Liver (tissue), 8 donors: ENCODE measurements at regions not wholly inside any gene's neighbourhood (a gene's known extent, or its start where the extent isn't known, plus 50 kb on each side); places are given as distances from the start of the nearest gene placed in this dataset.

ENCODE experiments used
- DNase-seq: peaks from one replicate; pipeline ENCODE4 v3.0.0-alpha.2; 2017; ENCODE audit warnings: low spot score
- H3K27ac ChIP-seq, 2 donors: one replicate each; pipeline ENCODE4 v1.7.0; 2013; ENCODE audit warnings: inconsistent platforms in 2 of 2, low read length in 2 of 2, control low read depth in 1 of 2, low read depth in 1 of 2, mild to moderate bottlenecking in 1 of 2
- H3K27me3 ChIP-seq, 4 donors: one replicate each; pipeline versions ENCODE4 v1.6.1 to v1.7.0; 2013; ENCODE audit warnings: low read length in 3 of 4, inconsistent platforms in 1 of 4, mild to moderate bottlenecking in 1 of 4, moderate library complexity in 1 of 4; ENCODE audit not compliant: control insufficient read depth in 4 of 4, insufficient read depth in 4 of 4
- H3K36me3 ChIP-seq, 4 donors: one replicate each; pipeline versions ENCODE4 v1.6.1 to v1.7.0; 2013; ENCODE audit warnings: low read length in 3 of 4, mild to moderate bottlenecking in 3 of 4, low read depth in 1 of 4, moderate library complexity in 1 of 4; ENCODE audit not compliant: control insufficient read depth in 4 of 4, insufficient read depth in 3 of 4
- H3K4me1 ChIP-seq, 4 donors: one replicate each; pipeline versions ENCODE4 v1.6.1 to v1.7.0; 2013; ENCODE audit warnings: low read length in 3 of 4, mild to moderate bottlenecking in 3 of 4, moderate library complexity in 1 of 4; ENCODE audit not compliant: control insufficient read depth in 4 of 4, insufficient read depth in 4 of 4
- H3K4me3 ChIP-seq, 3 donors: one replicate each; pipeline versions ENCODE4 v1.6.1 to v1.7.0; 2013; ENCODE audit warnings: low read length in 3 of 3, control low read depth in 1 of 3, low read depth in 1 of 3, mild to moderate bottlenecking in 1 of 3
- H3K9ac ChIP-seq, 2 donors: one replicate each; pipeline ENCODE4 v1.7.0; 2013; ENCODE audit warnings: low read length in 2 of 2, mild to moderate bottlenecking in 2 of 2, moderate library complexity in 2 of 2, control low read depth in 1 of 2, low read depth in 1 of 2
- H3K9me3 ChIP-seq, 4 donors: one replicate each; pipeline versions ENCODE4 v1.6.1 to v1.7.0; 2013; ENCODE audit warnings: low read length in 3 of 4; ENCODE audit not compliant: control insufficient read depth in 4 of 4
- CTCF ChIP-seq: fragments of 150-350 bp; IDR thresholded peaks from 2 replicates; pipeline ENCODE4 v1.5.1; 2017; ENCODE audit warnings: improper control_type of control experiment, low read depth, low read length; ENCODE audit not compliant: missing input control
- EGR1 ChIP-seq, 2 donors: IDR thresholded peaks; 2 replicates each; pipeline ENCODE4 v1.6.1; 2016 to 2018; ENCODE audit warnings: antibody characterized with exemption in 2 of 2, low read depth in 2 of 2
- FOXA1 ChIP-seq: IDR thresholded peaks from 2 replicates; pipeline ENCODE4 v1.6.1; 2016; ENCODE audit warnings: antibody characterized with exemption
- FOXA2 ChIP-seq: IDR thresholded peaks from 2 replicates; pipeline ENCODE4 v1.6.1; 2016; ENCODE audit warnings: antibody characterized with exemption
- GABPA ChIP-seq, 2 donors: IDR thresholded peaks in 1 of 2; conservative IDR thresholded peaks in 1 of 2; 2 replicates each; pipeline ENCODE4 v1.6.1; 2016; ENCODE audit warnings: antibody characterized with exemption in 2 of 2, mild to moderate bottlenecking in 1 of 2, moderate library complexity in 1 of 2
- HNF4A ChIP-seq, 2 donors: conservative IDR thresholded peaks; 2 replicates each; pipeline ENCODE4 v1.6.1; 2016; ENCODE audit warnings: antibody characterized with exemption in 2 of 2, mild to moderate bottlenecking in 2 of 2
- HNF4G ChIP-seq: IDR thresholded peaks from 2 replicates; pipeline ENCODE4 v1.6.1; 2016; ENCODE audit warnings: antibody characterized with exemption
- JUND ChIP-seq, 2 donors: IDR thresholded peaks; 2 replicates each; pipeline ENCODE4 v1.6.1; 2016; ENCODE audit warnings: antibody characterized with exemption in 2 of 2
- MAX ChIP-seq: IDR thresholded peaks from 2 replicates; pipeline ENCODE4 v1.6.1; 2016; ENCODE audit warnings: antibody characterized with exemption
- NR2F2 ChIP-seq: IDR thresholded peaks from 2 replicates; pipeline ENCODE4 v1.6.1; 2016; ENCODE audit warnings: antibody characterized with exemption
- REST ChIP-seq: IDR thresholded peaks from 2 replicates; pipeline ENCODE4 v1.6.1; 2016; ENCODE audit warnings: antibody characterized with exemption, mild to moderate bottlenecking
- RXRA ChIP-seq, 2 donors: IDR thresholded peaks; 2 replicates each; pipeline ENCODE4 v1.6.1; 2017 to 2018; ENCODE audit warnings: antibody characterized with exemption in 2 of 2, mild to moderate bottlenecking in 1 of 2
- SP1 ChIP-seq: IDR thresholded peaks from 2 replicates; pipeline ENCODE4 v1.6.1; 2018; ENCODE audit warnings: antibody characterized with exemption, mild to moderate bottlenecking
- TAF1 ChIP-seq: conservative IDR thresholded peaks from 2 replicates; pipeline ENCODE4 v1.6.1; 2016; ENCODE audit warnings: antibody characterized with exemption, mild to moderate bottlenecking
- YY1 ChIP-seq: IDR thresholded peaks from 2 replicates; pipeline ENCODE4 v1.6.1; 2016; ENCODE audit warnings: antibody characterized with exemption, mild to moderate bottlenecking
- ZBTB33 ChIP-seq: IDR thresholded peaks from 2 replicates; pipeline ENCODE4 v1.6.1; 2016; ENCODE audit warnings: antibody characterized with exemption
- WGBS: extraction: QIAGEN DNeasy Blood & Tissue Kit; methylation state at CpG from one replicate; pipeline ENCODE4 v1.1.7; 2013; 5-methylcytosine and 5-hydroxymethylcytosine counted together
- donor health status: healthy.
- donor health status: healthy.
- donor health status: healthy.
- donor health status: healthy.
- donor health status: healthy.

GRCh38 chr6:19749722-19750121 lies 87.4 kb upstream of the ID4 start:
- no peak for TF ChIP-seq CTCF
- no peak for TF ChIP-seq FOXA1
- TF ChIP-seq JUND (IDR thresholded peaks at IDR 0.05), result no peak
- TF ChIP-seq SP1, result no peak
- TF ChIP-seq YY1, result no peak
- TF ChIP-seq TAF1, result no peak
- no peak for TF ChIP-seq RXRA (IDR thresholded peaks at IDR 0.05)
- no peak for TF ChIP-seq HNF4G
- no peak for TF ChIP-seq EGR1 (IDR thresholded peaks at IDR 0.05; ENCODE audit: low read depth in 2 of 2)
- TF ChIP-seq HNF4A (conservative IDR thresholded peaks at IDR 0.05), result no peak
- no peak for TF ChIP-seq REST
- TF ChIP-seq GABPA (IDR thresholded peaks at IDR 0.05 in 1 of 2, conservative IDR thresholded peaks at IDR 0.05 in 1 of 2), result no peak
- TF ChIP-seq ZBTB33, result no peak
- Histone ChIP-seq H3K4me1 (no peaks in the 10 kb centered on the region), H3K36me3 (no peaks in the 10 kb centered on the region), H3K9me3 (no peaks in the 10 kb centered on the region), H3K27me3 (no peaks in the 10 kb centered on the region), H3K4me3 (no peak overlapping the region), H3K27ac (no peak overlapping the region), H3K9ac (no peak overlapping the region)
- WGBS, result 89% methylated on average over 7 of the region's 7 CpGs
- no peak for DNase-seq

GRCh38 chr6:19752746-19753145 lies 84.4 kb upstream of the ID4 start:
- no peak overlapping the region for H3K4me3 ChIP-seq
- H3K27ac ChIP-seq, result no peak overlapping the region
- H3K9me3 ChIP-seq, result no peaks in the 10 kb centered on the region
- no peak for DNase-seq
- no peak overlapping the region for H3K9ac ChIP-seq
- no peaks in the 10 kb centered on the region for H3K36me3 ChIP-seq
- WGBS, result 59% methylated on average over 2 of the region's 2 CpGs
- no peaks in the 10 kb centered on the region for H3K27me3 ChIP-seq
- H3K4me1 ChIP-seq, result no peaks in the 10 kb centered on the region
- TF ChIP-seq GABPA (IDR thresholded peaks at IDR 0.05 in 1 of 2, conservative IDR thresholded peaks at IDR 0.05 in 1 of 2) (no peak), MAX (no peak), ZBTB33 (no peak), NR2F2 (no peak), TAF1 (no peak), EGR1 (IDR thresholded peaks at IDR 0.05; ENCODE audit: low read depth in 2 of 2) (no peak), FOXA2 (no peak), SP1 (no peak), YY1 (no peak), HNF4A (conservative IDR thresholded peaks at IDR 0.05) (no peak), JUND (IDR thresholded peaks at IDR 0.05) (no peak), HNF4G (no peak), CTCF (no peak), REST (no peak)
